LNCAP (cell line): ENCODE measurements at regions not wholly inside any gene's neighbourhood (a gene's known extent, or its start where the extent isn't known, plus 50 kb on each side); places are given as distances from the start of the nearest gene placed in this dataset.

ENCODE experiments used
- CTCF ChIP-seq: fragments of 450-650 bp; IDR thresholded peaks from 2 replicates; pipeline ENCODE4 v1.5.1; 2017; ENCODE audit warnings: mild to moderate bottlenecking

- TF ChIP-seq CTCF = no peak
Observed at GRCh38 chr13:58999851-59000250, 1163.9 kb downstream of the DIAPH3 start.

GRCh38 chr13:59000770-59001169 lies 1163.0 kb downstream of the DIAPH3 start:
- no peak for TF ChIP-seq CTCF

GRCh38 chr13:59012731-59013130 lies 1151.0 kb downstream of the DIAPH3 start:
- TF ChIP-seq CTCF = no peak

GRCh38 chr13:59016250-59016649 lies 1147.5 kb downstream of the DIAPH3 start:
- no peak for TF ChIP-seq CTCF

GRCh38 chr13:59024434-59024833 lies 1139.3 kb downstream of the DIAPH3 start:
- TF ChIP-seq CTCF = no peak

- no peak for TF ChIP-seq CTCF
Observed at GRCh38 chr13:59034198-59034597, 1129.5 kb downstream of the DIAPH3 start.

- no peak for TF ChIP-seq CTCF
Observed at GRCh38 chr13:59038824-59039223, 1124.9 kb downstream of the DIAPH3 start.

GRCh38 chr13:59043016-59043415 lies 1120.7 kb downstream of the DIAPH3 start:
- TF ChIP-seq CTCF = no peak
